K562 (cell line): ENCODE measurements at regions not wholly inside any gene's neighbourhood (a gene's known extent, or its start where the extent isn't known, plus 50 kb on each side); places are given as distances from the start of the nearest gene placed in this dataset.

Source experiments
- ATAC-seq: fragments of 200-7000 bp; cut with Tn5 transposase; 3 replicates; pipeline ENCODE4 v1.9.1; 2020; ENCODE audit warnings: moderate library complexity
- BruUV-seq: library from RNA; stranded (reverse); fragments of 400-500 nt; replicated peaks from 2 replicates; lab custom pipeline; 2021; lab: Mats Ljungman, UMichigan
- CTCF ChIA-PET: fragments of 300-600 bp; formaldehyde crosslinking; extraction: SDS; loops from one replicate; lab custom pipeline; 2021; ENCODE audit warnings: low intra/inter-chr PET ratio; lab: Yijun Ruan, JAX
- POLR2A ChIA-PET: fragments of 300-600, 350-650 bp; sonication (Branson Sonifier 250); formaldehyde crosslinking; extraction: SDS; loops from one replicate; lab custom pipeline; 2021; ENCODE audit warnings: antibody characterized with exemption, inconsistent platforms; lab: Yijun Ruan, JAX
- DNase-seq, 4 experiments: peaks; one replicate each; pipeline versions ENCODE4 v3.0.0 to v3.0.0-alpha.2; 2011 to 2018; ENCODE audit warnings: low spot score in 3 of 4, mixed read lengths in 3 of 4; ENCODE audit errors: extremely low read depth in 1 of 4
- FAIRE-seq: peaks from 2 replicates; lab custom pipeline; 2011; peaks lifted over from hg19 to GRCh38; lab: Jason Lieb, UNC
- H2AFZ ChIP-seq: 2 replicates; pipeline ENCODE4 v1.6.0; 2011; ENCODE audit warnings: low read depth, low read length, control low read depth, inconsistent platforms
- H3K27ac ChIP-seq: fragments of 200-600 bp; 3 replicates; pipeline ENCODE4 v1.8.0; 2011; ENCODE audit warnings: low read depth, mild to moderate bottlenecking, control low read depth, inconsistent platforms, low read length, moderate library complexity, mixed read lengths; ENCODE audit errors: extremely low read depth
- H3K27me3 ChIP-seq, 2 experiments: fragments of 300-600 bp in 1 of 2; 2 replicates in 1 of 2; 3 replicates in 1 of 2; pipeline versions ENCODE4 v1.6.0 to v1.8.0; 2011; ENCODE audit warnings: inconsistent platforms in 2 of 2, low read length in 2 of 2, mild to moderate bottlenecking in 1 of 2, mixed read lengths in 1 of 2, moderate library complexity in 1 of 2; ENCODE audit not compliant: control insufficient read depth in 2 of 2, insufficient read depth in 2 of 2
- H3K36me3 ChIP-seq: fragments of 300-600 bp; 3 replicates; pipeline ENCODE4 v1.8.0; 2011; ENCODE audit warnings: mild to moderate bottlenecking, low read length, inconsistent platforms; ENCODE audit not compliant: control insufficient read depth, insufficient read depth
- H3K4me1 ChIP-seq, 2 experiments: fragments of 200-600 bp in 1 of 2; replicated peaks in 1 of 2; 2 replicates in 1 of 2; 3 replicates in 1 of 2; pipeline versions ENCODE4 v1.5.1 to v1.8.0; 2011; ENCODE audit warnings: inconsistent platforms in 2 of 2, low read length in 2 of 2, mild to moderate bottlenecking in 1 of 2, mixed read lengths in 1 of 2, moderate library complexity in 1 of 2; ENCODE audit not compliant: control insufficient read depth in 2 of 2, insufficient read depth in 2 of 2
- H3K4me2 ChIP-seq: 2 replicates; pipeline ENCODE4 v1.6.1; 2011; ENCODE audit warnings: low read length, control low read depth, inconsistent platforms, mixed read lengths; ENCODE audit not compliant: insufficient read depth
- H3K4me3 ChIP-seq: fragments of 200-600 bp; sonication (generic), shearing (Covaris generic); 2 replicates; pipeline ENCODE4 v1.5.1; 2016; ENCODE audit warnings: control low read depth, inconsistent platforms
- H3K79me2 ChIP-seq: fragments of 200-600 bp; 3 replicates; pipeline ENCODE4 v1.8.0; 2011; ENCODE audit warnings: low read length, inconsistent platforms; ENCODE audit not compliant: control insufficient read depth, insufficient read depth
- H3K9ac ChIP-seq, 2 experiments: 2 replicates each; pipeline versions ENCODE4 v1.6.0 to v1.6.1; 2011; ENCODE audit warnings: low read depth in 2 of 2, low read length in 2 of 2, control low read depth in 1 of 2, inconsistent platforms in 1 of 2, mild to moderate bottlenecking in 1 of 2, mixed read lengths in 1 of 2; ENCODE audit not compliant: insufficient read depth in 1 of 2
- H3K9me1 ChIP-seq: one replicate; pipeline ENCODE4 v1.6.0; 2011; ENCODE audit warnings: inconsistent platforms, mild to moderate bottlenecking, low read length, moderate library complexity; ENCODE audit not compliant: control insufficient read depth, insufficient read depth
- H3K9me3 ChIP-seq: replicated peaks from 2 replicates; pipeline ENCODE4 v1.5.1; 2011; ENCODE audit warnings: low read depth, low read length, inconsistent platforms; ENCODE audit not compliant: control insufficient read depth, insufficient read depth
- H4K20me1 ChIP-seq: replicated peaks from 2 replicates; pipeline ENCODE4 v1.6.1; 2011; ENCODE audit warnings: low read length, inconsistent platforms, mixed read lengths; ENCODE audit not compliant: control insufficient read depth, insufficient read depth
- E2F3 ChIP-seq: fragments of 250-450 bp; sonication (Bioruptor Pico); IDR thresholded peaks from 2 replicates; pipeline ENCODE4 v1.4.0; 2020; ENCODE audit warnings: mild to moderate bottlenecking
- ETV5 ChIP-seq: sonication (generic); formaldehyde crosslinking; IDR thresholded peaks from 2 replicates; pipeline ENCODE4 v1.4.0; 2020; ENCODE audit warnings: low read depth, mild to moderate bottlenecking, missing genetic modification reagents
- GABPA ChIP-seq: fragments of 200-800 bp; sonication (Bioruptor generic); conservative IDR thresholded peaks from 2 replicates; pipeline ENCODE4 v1.6.1; 2016; ENCODE audit warnings: low read depth, missing genetic modification characterization, missing compliant biosample characterization
- HDAC3 ChIP-seq: fragments of 450-650 bp; IDR thresholded peaks from 2 replicates; pipeline ENCODE4 v1.6.1; 2018; ENCODE audit warnings: borderline replicate concordance, mild to moderate bottlenecking, moderate library complexity; ENCODE audit not compliant: partially characterized antibody
- KDM5B ChIP-seq: fragments of 200-600 bp; sonication (generic); IDR thresholded peaks from 2 replicates; pipeline ENCODE4 v1.6.1; 2012; ENCODE audit warnings: low read depth, mild to moderate bottlenecking, moderate library complexity, low read length, control low read depth, inconsistent platforms; ENCODE audit not compliant: insufficient replicate concordance
- MIER1 ChIP-seq: fragments of 450-650 bp; IDR thresholded peaks from 2 replicates; pipeline ENCODE4 v1.6.1; 2016; ENCODE audit warnings: antibody characterized with exemption, mild to moderate bottlenecking, low read depth
- NFE2 ChIP-seq: IDR thresholded peaks from 2 replicates; pipeline ENCODE4 v1.6.1; 2014; ENCODE audit warnings: antibody characterized with exemption, low read depth
- NUFIP1 ChIP-seq: fragments of 450-650 bp; IDR thresholded peaks from 2 replicates; pipeline ENCODE4 v1.6.1; 2018; ENCODE audit not compliant: partially characterized antibody
- PHF21A ChIP-seq: fragments of 450-650 bp; IDR thresholded peaks from 2 replicates; pipeline ENCODE4 v1.6.1; 2017; ENCODE audit warnings: low read depth, borderline replicate concordance
- RBM25 ChIP-seq: fragments of 200-400 bp; formaldehyde crosslinking; IDR thresholded peaks from 2 replicates; pipeline ENCODE4 v1.6.1; 2018; ENCODE audit warnings: low read length, low read depth, moderate library complexity; ENCODE audit not compliant: severe bottlenecking
- SOX6 ChIP-seq: fragments of 450-650 bp; IDR thresholded peaks from 2 replicates; pipeline ENCODE4 v1.6.1; 2014; ENCODE audit warnings: mild to moderate bottlenecking
- ZNF431 ChIP-seq: sonication (generic); formaldehyde crosslinking; IDR thresholded peaks from 2 replicates; pipeline ENCODE4 v1.8.0; 2022; ENCODE audit warnings: mild to moderate bottlenecking, missing genetic modification reagents
- WGBS: fragments of 100-300 bp; shearing (Covaris generic); methylation state at CpG from one replicate; pipeline ENCODE4 v1.1.6; 2016; ENCODE audit warnings: low coverage, mixed read lengths; ENCODE audit not compliant: insufficient coverage; ENCODE audit errors: missing lambda C conversion rate; 5-methylcytosine and 5-hydroxymethylcytosine counted together
- in situ Hi-C: fragments of 300-500 bp; cut with MboI; formaldehyde crosslinking; loops from 4 replicates; pipeline ENCODE4 v1.15.0; 2018; ENCODE audit warnings: inconsistent platforms, mixed read lengths
- intact Hi-C: fragments of 100-400 bp; cut with micrococcal nuclease; formaldehyde crosslinking; loops from 2 replicates; pipeline ENCODE4 v1.14.2; 2022

- intact Hi-C loops (no loop called here), in situ Hi-C loops (no loop called here)
- H2AFZ ChIP-seq, result no peak overlapping the region
- no peaks in the 10 kb centered on the region for H3K9me3 ChIP-seq
- CTCF ChIA-PET, result no interaction called here
- H3K27me3 ChIP-seq, result peaks cover 0 to 4% of the 10 kb centered on the region in 2 experiments; a peak in 2 of 5 replicates
- no peak for ATAC-seq
- DNase-seq, result no peak
- BruUV-seq, result no TSS peak
- no peaks in the 10 kb centered on the region for H3K9me1 ChIP-seq
- H3K36me3 ChIP-seq, result no peaks in the 10 kb centered on the region
- no peak overlapping the region for H3K4me2 ChIP-seq
- H3K79me2 ChIP-seq, result no peaks in the 10 kb centered on the region
- H4K20me1 ChIP-seq, result no peaks in the 10 kb centered on the region
- POLR2A ChIA-PET, result no interaction called here
- H3K4me3 ChIP-seq, result no peak overlapping the region
- H3K9ac ChIP-seq, result no peak overlapping the region
- WGBS, result 0% methylated on average over 3 of the region's 3 CpGs
- TF ChIP-seq ZNF431 (CRISPR knock-in tag) (no peak), KDM5B (no peak), E2F3 (CRISPR knock-in tag) (no peak), ETV5 (CRISPR knock-in tag) (no peak)
- TF ChIP-seq, all 486 proteins: peak for 0
- no peak overlapping the region for H3K27ac ChIP-seq
- no peak for FAIRE-seq
- peaks cover 0 to 6% of the 10 kb centered on the region in 2 experiments; a peak in 1 of 5 replicates for H3K4me1 ChIP-seq
Measured at GRCh38 chr10:62633976-62634375, 170.5 kb upstream of the ADO start.

GRCh38 chr10:62634576-62634975 is 169.9 kb upstream of the ADO start:
- no peak overlapping the region for H3K27ac ChIP-seq
- intact Hi-C loops (no loop called here), in situ Hi-C loops (no loop called here)
- ATAC-seq (no peak), FAIRE-seq (no peak), DNase-seq (no peak)
- no peak for TF ChIP-seq NUFIP1
- no peak for TF ChIP-seq SOX6
- peak; percentile 48 for TF ChIP-seq RBM25
- TF ChIP-seq GABPA (tag), result no peak
- no peak for TF ChIP-seq PHF21A
- TF ChIP-seq MIER1, result no peak
- TF ChIP-seq HDAC3, result no peak
- TF ChIP-seq NFE2, result no peak
- CTCF ChIA-PET, result no interaction called here
- no peak overlapping the region for H3K4me2 ChIP-seq
- POLR2A ChIA-PET, result no interaction called here
- peaks cover 0 to 4% of the 10 kb centered on the region in 2 experiments; a peak in 2 of 5 replicates for H3K27me3 ChIP-seq
- 7% methylated on average over 2 of the region's 2 CpGs for WGBS
- peaks cover 0 to 6% of the 10 kb centered on the region in 2 experiments; a peak in 1 of 5 replicates for H3K4me1 ChIP-seq
- no TSS peak for BruUV-seq
- H3K9me1 ChIP-seq, result no peaks in the 10 kb centered on the region
- no peaks in the 10 kb centered on the region for H3K36me3 ChIP-seq
- no peaks in the 10 kb centered on the region for H3K79me2 ChIP-seq
- H3K4me3 ChIP-seq, result no peak overlapping the region
- H3K9ac ChIP-seq, result no peak overlapping the region
- H3K9me3 ChIP-seq, result no peaks in the 10 kb centered on the region
- no peak overlapping the region for H2AFZ ChIP-seq
- H4K20me1 ChIP-seq, result no peaks in the 10 kb centered on the region
